Peyer's patch (tissue), 4 donors: ENCODE measurements at regions not wholly inside any gene's neighbourhood (a gene's known extent, or its start where the extent isn't known, plus 50 kb on each side); places are given as distances from the start of the nearest gene placed in this dataset.
"Not testable (repeated sequence)": the region's sequence is repeated elsewhere in the genome, so short reads cannot be mapped to it uniquely, and the experiment has no call there.

ENCODE experiments used
- DNase-seq, 3 donors: peaks; one replicate each; pipeline ENCODE4 v3.0.0-alpha.2; 2017 to 2019
- H3K27ac ChIP-seq, 4 donors: fragments of 200-600 bp; sonication (generic); one replicate each; pipeline ENCODE4 v1.5.1; 2016 to 2019
- H3K27me3 ChIP-seq, 2 donors: fragments of 200-600 bp; sonication (generic); one replicate each; pipeline ENCODE4 v1.5.1; 2019
- H3K36me3 ChIP-seq, 3 donors: fragments of 200-600 bp; sonication (generic); one replicate each; pipeline ENCODE4 v1.5.1; 2016 to 2019
- H3K4me1 ChIP-seq, 4 donors: fragments of 200-600 bp; sonication (generic); one replicate each; pipeline ENCODE4 v1.5.1; 2016 to 2019
- H3K4me3 ChIP-seq, 4 donors: fragments of 200-600 bp; sonication (generic); 1 replicate in 3 of 4; 2 replicates in 1 of 4; pipeline ENCODE4 v1.5.1; 2016 to 2019; ENCODE audit warnings: mild to moderate bottlenecking in 1 of 4
- H3K9me3 ChIP-seq, 4 donors: fragments of 200-600 bp; sonication (generic); one replicate each; pipeline ENCODE4 v1.5.1; 2016 to 2019; ENCODE audit warnings: mild to moderate bottlenecking in 1 of 4
- POLR2A ChIP-seq, 2 donors: fragments of 450-650 bp; IDR thresholded peaks; one replicate each; pipeline ENCODE4 v1.5.1; 2017; ENCODE audit warnings: antibody characterized with exemption in 2 of 2, mild to moderate bottlenecking in 2 of 2, moderate library complexity in 2 of 2
- TF ChIP-seq, protein P1 (sequence below), 6 experiments: fragments of 450-650 bp in 4 of 6; fragments of 200-600 bp in 2 of 6; sonication (generic) in 1 of 6; IDR thresholded peaks; one replicate each; pipeline ENCODE4 v1.5.1; 2017 to 2019; ENCODE audit warnings: antibody characterized with exemption in 6 of 6, mild to moderate bottlenecking in 3 of 6, moderate library complexity in 1 of 6

DNA sequence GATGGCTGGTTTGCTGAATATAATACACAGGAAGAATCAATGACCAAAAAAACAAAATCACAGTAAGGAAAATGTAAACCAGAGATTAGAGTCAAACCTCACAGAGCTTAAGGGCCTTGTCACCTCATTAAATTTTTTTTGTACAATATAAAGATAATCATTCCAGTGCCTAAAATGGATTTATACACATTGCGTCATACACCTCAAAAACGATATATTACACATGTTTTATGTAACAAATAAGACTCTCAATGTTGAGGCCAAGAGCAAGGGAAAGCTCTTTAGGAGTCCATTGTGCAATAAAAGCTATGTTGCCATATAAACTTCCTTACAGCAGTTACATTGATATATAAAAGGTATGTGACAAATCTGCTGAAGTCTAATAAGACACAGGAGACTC is 856.7 kb upstream of the SLITRK1 start:
- TF ChIP-seq, protein P1, sequence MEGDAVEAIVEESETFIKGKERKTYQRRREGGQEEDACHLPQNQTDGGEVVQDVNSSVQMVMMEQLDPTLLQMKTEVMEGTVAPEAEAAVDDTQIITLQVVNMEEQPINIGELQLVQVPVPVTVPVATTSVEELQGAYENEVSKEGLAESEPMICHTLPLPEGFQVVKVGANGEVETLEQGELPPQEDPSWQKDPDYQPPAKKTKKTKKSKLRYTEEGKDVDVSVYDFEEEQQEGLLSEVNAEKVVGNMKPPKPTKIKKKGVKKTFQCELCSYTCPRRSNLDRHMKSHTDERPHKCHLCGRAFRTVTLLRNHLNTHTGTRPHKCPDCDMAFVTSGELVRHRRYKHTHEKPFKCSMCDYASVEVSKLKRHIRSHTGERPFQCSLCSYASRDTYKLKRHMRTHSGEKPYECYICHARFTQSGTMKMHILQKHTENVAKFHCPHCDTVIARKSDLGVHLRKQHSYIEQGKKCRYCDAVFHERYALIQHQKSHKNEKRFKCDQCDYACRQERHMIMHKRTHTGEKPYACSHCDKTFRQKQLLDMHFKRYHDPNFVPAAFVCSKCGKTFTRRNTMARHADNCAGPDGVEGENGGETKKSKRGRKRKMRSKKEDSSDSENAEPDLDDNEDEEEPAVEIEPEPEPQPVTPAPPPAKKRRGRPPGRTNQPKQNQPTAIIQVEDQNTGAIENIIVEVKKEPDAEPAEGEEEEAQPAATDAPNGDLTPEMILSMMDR (IDR thresholded peaks at IDR 0.05) = no peak
- no peak for TF ChIP-seq POLR2A (IDR thresholded peaks at IDR 0.05)
- no peak for DNase-seq
- Histone ChIP-seq H3K27ac (no peak overlapping the region), H3K27me3 (no peaks in the 10 kb centered on the region), H3K9me3 (no peaks in the 10 kb centered on the region), H3K36me3 (no peaks in the 10 kb centered on the region), H3K4me3 (no peak overlapping the region), H3K4me1 (no peaks in the 10 kb centered on the region)

DNA sequence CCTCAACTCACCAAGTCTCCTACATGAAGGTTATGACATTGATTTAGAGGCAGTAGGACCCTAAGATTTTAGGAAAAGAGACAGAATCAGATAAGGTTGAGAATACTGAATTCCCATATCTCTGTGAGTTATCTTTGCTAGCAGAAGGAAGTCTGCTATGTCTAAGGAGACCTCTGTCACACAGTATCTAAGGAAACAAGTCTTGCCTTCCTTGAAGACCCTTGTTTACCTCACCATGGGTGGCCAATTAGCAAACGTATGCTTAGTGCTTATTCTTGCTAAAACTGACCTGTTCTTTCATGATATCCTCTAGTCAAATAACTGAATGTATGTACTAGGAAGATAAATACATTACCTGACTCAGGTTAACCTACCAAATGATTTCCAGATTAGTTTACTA is 855.4 kb upstream of the SLITRK1 start:
- H3K4me1 ChIP-seq = no peaks in the 10 kb centered on the region
- H3K9me3 ChIP-seq = no peaks in the 10 kb centered on the region
- no peak overlapping the region for H3K4me3 ChIP-seq
- no peak for DNase-seq
- H3K36me3 ChIP-seq = no peaks in the 10 kb centered on the region
- H3K27ac ChIP-seq = no peak overlapping the region
- H3K27me3 ChIP-seq = no peaks in the 10 kb centered on the region
- TF ChIP-seq, protein P1 (IDR thresholded peaks at IDR 0.05) = no peak
- no peak for TF ChIP-seq POLR2A (IDR thresholded peaks at IDR 0.05)

DNA sequence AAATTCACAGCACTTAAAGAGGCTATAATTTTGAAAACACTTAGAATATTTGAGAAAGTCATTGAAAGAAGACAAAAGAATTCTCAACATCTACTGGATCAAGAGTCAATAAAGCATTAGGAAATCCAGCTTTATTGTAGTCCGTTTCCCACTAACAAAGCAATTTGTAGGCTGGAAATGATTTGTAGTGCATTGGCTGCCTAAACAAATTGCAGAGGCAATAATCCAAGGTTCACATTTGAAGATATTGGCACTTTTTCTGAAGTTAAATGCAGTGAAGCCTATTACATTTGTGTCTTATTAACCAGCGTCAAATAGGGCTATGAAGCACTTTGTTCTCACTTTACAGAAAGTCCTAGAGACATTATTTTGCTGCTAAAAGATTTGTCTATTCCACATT is 848.1 kb upstream of the SLITRK1 start:
- no peak for DNase-seq
- Histone ChIP-seq H3K27ac (no peak overlapping the region), H3K4me3 (no peak overlapping the region), H3K27me3 (no peaks in the 10 kb centered on the region), H3K36me3 (no peaks in the 10 kb centered on the region), H3K4me1 (no peaks in the 10 kb centered on the region), H3K9me3 (no peaks in the 10 kb centered on the region)
- TF ChIP-seq, protein P1 (IDR thresholded peaks at IDR 0.05) = no peak
- no peak for TF ChIP-seq POLR2A (IDR thresholded peaks at IDR 0.05)

DNA sequence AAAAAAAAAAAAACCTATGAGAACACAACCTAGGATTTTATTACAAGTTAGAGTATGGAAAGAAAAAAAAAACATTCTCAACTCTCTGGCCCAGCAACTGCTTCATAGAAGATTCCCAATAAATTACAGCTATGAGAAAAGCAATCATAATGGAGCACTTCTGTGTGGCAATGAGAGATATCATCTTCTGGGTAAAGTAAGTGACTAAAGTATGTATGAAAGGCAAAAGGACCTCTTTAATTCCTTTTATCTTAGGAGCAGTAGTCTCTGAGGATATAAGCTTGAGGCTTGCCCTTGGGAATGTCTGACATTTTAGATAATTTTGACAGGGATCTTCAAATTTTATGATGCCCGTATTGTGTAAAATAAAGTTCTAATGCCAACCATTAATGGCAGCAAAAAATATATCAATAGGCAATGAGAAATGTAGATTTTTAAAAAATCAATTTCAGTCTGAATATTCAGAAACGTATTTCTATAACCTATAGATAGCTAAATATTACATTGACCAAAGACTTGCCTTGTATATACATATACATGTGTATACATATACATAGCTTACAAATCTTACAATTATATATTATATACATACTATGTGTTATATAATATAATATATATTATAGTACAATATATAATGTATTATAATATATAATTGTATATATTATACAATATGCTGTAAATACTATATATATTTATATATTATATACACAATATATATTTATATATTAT is 823.9 kb upstream of the SLITRK1 start:
- Histone ChIP-seq H3K27me3 (no peaks in the 10 kb centered on the region), H3K4me1 (no peaks in the 10 kb centered on the region), H3K36me3 (no peaks in the 10 kb centered on the region), H3K9me3 (no peaks in the 10 kb centered on the region), H3K4me3 (no peak overlapping the region), H3K27ac (no peak overlapping the region)
- no peak for DNase-seq
- TF ChIP-seq, protein P1 (IDR thresholded peaks at IDR 0.05) = no peak
- TF ChIP-seq POLR2A (IDR thresholded peaks at IDR 0.05) = no peak

DNA sequence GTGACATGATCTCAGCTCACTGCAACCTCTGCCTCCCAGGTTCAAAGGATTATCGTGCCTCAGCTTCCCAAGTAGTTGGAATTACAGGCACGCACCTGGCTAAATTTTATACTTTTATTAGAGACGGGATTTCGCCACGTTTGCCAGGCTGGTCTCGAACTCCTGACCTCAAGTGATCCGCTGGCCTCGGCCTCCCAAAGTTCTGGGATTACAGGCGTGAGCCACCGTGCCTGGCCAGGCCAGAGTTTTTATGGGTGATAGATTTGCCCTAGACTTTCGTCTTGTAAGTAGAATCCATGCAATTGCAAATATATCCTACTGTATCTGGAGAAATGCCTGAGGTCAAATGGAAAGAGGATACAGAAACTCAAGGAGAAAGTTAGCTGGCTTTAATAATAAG is 819.9 kb upstream of the SLITRK1 start:
- Histone ChIP-seq H3K4me1 (no peaks in the 10 kb centered on the region), H3K27ac (no peak overlapping the region), H3K27me3 (no peaks in the 10 kb centered on the region), H3K4me3 (no peak overlapping the region), H3K36me3 (no peaks in the 10 kb centered on the region), H3K9me3 (no peaks in the 10 kb centered on the region)
- no peak for TF ChIP-seq POLR2A (IDR thresholded peaks at IDR 0.05)
- TF ChIP-seq, protein P1 (IDR thresholded peaks at IDR 0.05) = no peak
- DNase-seq = no peak

DNA sequence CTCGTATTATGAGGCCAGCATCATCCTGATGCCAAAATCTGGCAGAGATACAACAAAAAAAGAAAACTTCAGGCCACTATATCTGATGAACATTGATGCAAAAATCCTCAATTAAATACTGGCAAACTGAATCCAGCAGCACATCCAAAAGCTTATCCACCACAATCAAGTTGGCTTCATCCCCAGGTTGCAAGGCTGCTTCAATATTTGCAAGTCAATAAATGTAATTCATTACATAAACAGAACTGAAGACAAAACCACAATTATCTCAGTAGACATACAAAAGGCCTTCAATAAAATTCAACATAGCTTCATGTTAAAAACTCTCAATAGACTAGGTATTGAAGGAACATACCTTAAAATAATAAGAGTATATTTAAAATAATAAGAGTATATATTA is 815.3 kb upstream of the SLITRK1 start:
- H3K27ac ChIP-seq, H3K4me1 ChIP-seq, H3K27me3 ChIP-seq, H3K9me3 ChIP-seq, DNase-seq, H3K36me3 ChIP-seq, H3K4me3 ChIP-seq: not testable (repeated sequence)
